ENCODE measurements at regions not wholly inside any gene's neighbourhood (a gene's known extent, or its start where the extent isn't known, plus 50 kb on each side); places are given as distances from the start of the nearest gene placed in this dataset.
"Not testable (repeated sequence)": the region's sequence is repeated elsewhere in the genome, so short reads cannot be mapped to it uniquely, and the experiment has no call there.

- Mint-ChIP-seq H3K27ac (no peak overlapping the region), H3K36me3 (ENCODE audit: low read depth) (peaks cover 4% of the 10 kb centered on the region), H3K27me3 (no peaks in the 10 kb centered on the region), H3K9me3 (peaks cover 7% of the 10 kb centered on the region), H3K4me3 (no peak overlapping the region), H3K4me1 (ENCODE audit: low read depth) (peaks cover 16% of the 10 kb centered on the region)
- no peak for ATAC-seq
- ChIA-PET CTCF (interaction anchor here (1.2 kb wide), 1 partner anchor 47 kb away, joined by 4 read pairs; no protein-coding TSS in a partner anchor), POLR2A (no interaction called here)
- intact Hi-C loops (cut with micrococcal nuclease) = no loop called here
- no peak for DNase-seq
- TF ChIP-seq CTCF (IDR thresholded peaks at IDR 0.05) = no peak
These were observed 151.0 kb upstream of the ATF7IP start for GRCh38 chr12:14214495-14214894.

- ATAC-seq; DNase-seq; intact Hi-C loops (cut with micrococcal nuclease); H3K27me3 Mint-ChIP-seq; H3K36me3 Mint-ChIP-seq (ENCODE audit: low read depth); H3K4me3 Mint-ChIP-seq: not testable (repeated sequence)
- ChIA-PET CTCF (interaction anchor here (0.8 to 1.6 kb wide), 3 partner anchors 22 to 555 kb away, joined by 3 to 6 read pairs (median 3); a partner anchor contains a TSS), POLR2A (interaction anchor here (1.1 kb wide), 1 partner anchor 10 kb away, joined by 3 read pairs; no protein-coding TSS in a partner anchor)
- Mint-ChIP-seq H3K27ac (peak overlapping the region; percentile 15), H3K9me3 (peaks cover 14% of the 10 kb centered on the region), H3K4me1 (ENCODE audit: low read depth) (peaks cover 21% of the 10 kb centered on the region)
These were observed 149.5 kb upstream of the ATF7IP start for GRCh38 chr12:14215949-14216348.

- ChIA-PET POLR2A (no interaction called here), CTCF (interaction anchor here (1.6 kb wide), 1 partner anchor 555 kb away, joined by 3 read pairs; a partner anchor contains a TSS)
- TF ChIP-seq CTCF (IDR thresholded peaks at IDR 0.05) = no peak
- Mint-ChIP-seq H3K27me3 (no peaks in the 10 kb centered on the region), H3K9me3 (peaks cover 20% of the 10 kb centered on the region), H3K4me3 (peak overlapping the region; percentile 58), H3K4me1 (ENCODE audit: low read depth) (peaks cover 27% of the 10 kb centered on the region), H3K36me3 (ENCODE audit: low read depth) (peaks cover 13% of the 10 kb centered on the region), H3K27ac (peak overlapping the region; percentile 86)
- DNase-seq (peak; percentile 14), ATAC-seq (peak; percentile 54)
- intact Hi-C loops (cut with micrococcal nuclease) = no loop called here
These were observed 148.8 kb upstream of the ATF7IP start for GRCh38 chr12:14216405-14217294.

GRCh38 chr12:14219156-14219555, 146.3 kb upstream of the ATF7IP start:
- DNase-seq (no peak), ATAC-seq (no peak)
- POLR2A ChIA-PET = no interaction called here
- peaks cover 13% of the 10 kb centered on the region for H3K36me3 Mint-ChIP-seq (ENCODE audit: low read depth)
- H3K27ac Mint-ChIP-seq = no peak overlapping the region
- peaks cover 20% of the 10 kb centered on the region for H3K9me3 Mint-ChIP-seq
- no peaks in the 10 kb centered on the region for H3K27me3 Mint-ChIP-seq
- intact Hi-C loops (cut with micrococcal nuclease) = no loop called here
- CTCF ChIA-PET = no interaction called here
- no peak for TF ChIP-seq CTCF (IDR thresholded peaks at IDR 0.05)
- H3K4me1 Mint-ChIP-seq (ENCODE audit: low read depth) = peaks cover 27% of the 10 kb centered on the region
- H3K4me3 Mint-ChIP-seq = no peak overlapping the region

GRCh38 chr12:14219670-14220069, 145.8 kb upstream of the ATF7IP start:
- H3K4me1 Mint-ChIP-seq (ENCODE audit: low read depth) = peaks cover 27% of the 10 kb centered on the region
- H3K36me3 Mint-ChIP-seq (ENCODE audit: low read depth) = peaks cover 13% of the 10 kb centered on the region
- H3K27me3 Mint-ChIP-seq; ATAC-seq; DNase-seq; H3K4me3 Mint-ChIP-seq; H3K27ac Mint-ChIP-seq; intact Hi-C loops (cut with micrococcal nuclease); POLR2A ChIA-PET: not testable (repeated sequence)
- H3K9me3 Mint-ChIP-seq = peaks cover 20% of the 10 kb centered on the region
- CTCF ChIA-PET = interaction anchor here (0.9 kb wide), 1 partner anchor 34 kb away, joined by 4 read pairs; no protein-coding TSS in a partner anchor

- Mint-ChIP-seq H3K9me3 (peaks cover 20% of the 10 kb centered on the region), H3K27ac (no peak overlapping the region), H3K4me3 (no peak overlapping the region), H3K27me3 (peaks cover 3% of the 10 kb centered on the region), H3K36me3 (ENCODE audit: low read depth) (peaks cover 11% of the 10 kb centered on the region), H3K4me1 (ENCODE audit: low read depth) (peaks cover 11% of the 10 kb centered on the region)
- intact Hi-C loops (cut with micrococcal nuclease) = no loop called here
- DNase-seq = no peak
- ATAC-seq = no peak
- POLR2A ChIA-PET = no interaction called here
- TF ChIP-seq CTCF (IDR thresholded peaks at IDR 0.05) = no peak
- CTCF ChIA-PET = interaction anchor here (1.5 to 1.9 kb wide), 2 partner anchors 13 to 228 kb away, joined by 3 to 13 read pairs; no protein-coding TSS in a partner anchor
These were observed 140.4 kb upstream of the ATF7IP start for GRCh38 chr12:14225064-14225463.

GRCh38 chr12:14235176-14235575, 130.3 kb upstream of the ATF7IP start:
- DNase-seq, H3K27ac Mint-ChIP-seq, H3K4me3 Mint-ChIP-seq, H3K27me3 Mint-ChIP-seq, POLR2A ChIA-PET, ATAC-seq, CTCF ChIA-PET: not testable (repeated sequence)
- Mint-ChIP-seq H3K9me3 (peaks cover 19% of the 10 kb centered on the region), H3K36me3 (ENCODE audit: low read depth) (peaks cover 12% of the 10 kb centered on the region), H3K4me1 (ENCODE audit: low read depth) (peaks cover 13% of the 10 kb centered on the region)
- intact Hi-C loops (cut with micrococcal nuclease) = loop anchor here (5.0 kb wide), 4 partner anchors 132 to 482 kb away; partner anchors contain the start of gene ATF7IP

- H3K4me3 Mint-ChIP-seq; H3K27me3 Mint-ChIP-seq; H3K36me3 Mint-ChIP-seq (ENCODE audit: low read depth); DNase-seq; H3K27ac Mint-ChIP-seq; H3K9me3 Mint-ChIP-seq; ATAC-seq; POLR2A ChIA-PET: not testable (repeated sequence)
- CTCF ChIA-PET = interaction anchor here (2.1 to 2.7 kb wide), 3 partner anchors 14 to 383 kb away, joined by 16 to 20 read pairs (median 20); no protein-coding TSS in a partner anchor
- peaks cover 19% of the 10 kb centered on the region for H3K4me1 Mint-ChIP-seq (ENCODE audit: low read depth)
- intact Hi-C loops (cut with micrococcal nuclease) = loop anchor here (5.0 kb wide), 4 partner anchors 131 to 481 kb away; partner anchors contain the start of gene ATF7IP
These were observed 128.8 kb upstream of the ATF7IP start for GRCh38 chr12:14236641-14237040.

All from activated CD8-positive, alpha-beta T cell treated with anti-CD3 and anti-CD28 coated beads for 36 hours (primary cell).